ENCODE measurements at regions not wholly inside any gene's neighbourhood (a gene's known extent, or its start where the extent isn't known, plus 50 kb on each side); places are given as distances from the start of the nearest gene placed in this dataset.
A peak's percentile ranks its signal among the peaks of the same experiment; 100 is the strongest.

GRCh38 chr13:26941345-26942174 is 181.0 kb upstream of the GPR12 start:
- no peaks in the 10 kb centered on the region for H3K9me3 Mint-ChIP-seq
- ATAC-seq (peak; percentile 81), DNase-seq (no peak)
- H3K27ac Mint-ChIP-seq, result no peak overlapping the region
- H3K27me3 Mint-ChIP-seq, result no peaks in the 10 kb centered on the region
- no peaks in the 10 kb centered on the region for H3K4me1 Mint-ChIP-seq
- H3K4me3 Mint-ChIP-seq, result no peak overlapping the region

- Mint-ChIP-seq H3K4me3 (no peak overlapping the region), H3K9me3 (no peaks in the 10 kb centered on the region), H3K27me3 (peaks cover 11% of the 10 kb centered on the region), H3K4me1 (peaks cover 4% of the 10 kb centered on the region), H3K27ac (no peak overlapping the region)
- ATAC-seq (no peak), DNase-seq (no peak)
Observed at GRCh38 chr13:26934096-26934495, 173.5 kb upstream of the GPR12 start.

- H3K9me3 Mint-ChIP-seq, result no peaks in the 10 kb centered on the region
Observed at GRCh38 chr13:26932465-26932864, 171.9 kb upstream of the GPR12 start.

GRCh38 chr13:26929971-26930730 is 169.6 kb upstream of the GPR12 start:
- Mint-ChIP-seq H3K9me3 (no peaks in the 10 kb centered on the region), H3K4me3 (no peak overlapping the region), H3K27ac (peak overlapping the region in 1 of 2 donors; percentile 7), H3K27me3 (peaks cover 21% of the 10 kb centered on the region), H3K4me1 (peaks cover 4% of the 10 kb centered on the region)
- peak; percentile 74 for ATAC-seq
- peak; percentile 65 to 69 for DNase-seq

More at GRCh38 chr13:26932465-26932864, 171.9 kb upstream of the GPR12 start:
- H3K27ac Mint-ChIP-seq, result no peak overlapping the region
- no peak overlapping the region for H3K4me3 Mint-ChIP-seq
- peaks cover 11% of the 10 kb centered on the region for H3K27me3 Mint-ChIP-seq
- peaks cover 4% of the 10 kb centered on the region for H3K4me1 Mint-ChIP-seq
- ATAC-seq (no peak), DNase-seq (no peak)

GRCh38 chr13:26927511-26927910 is 166.9 kb upstream of the GPR12 start:
- peaks cover 4% of the 10 kb centered on the region for H3K4me1 Mint-ChIP-seq
- no peak for ATAC-seq
- no peak overlapping the region for H3K4me3 Mint-ChIP-seq
- H3K27ac Mint-ChIP-seq, result no peak overlapping the region
- peaks cover 43% of the 10 kb centered on the region for H3K27me3 Mint-ChIP-seq
- H3K9me3 Mint-ChIP-seq, result no peaks in the 10 kb centered on the region
- DNase-seq, result no peak

- DNase-seq, result no peak
- peaks cover 54% of the 10 kb centered on the region for H3K27me3 Mint-ChIP-seq
- H3K27ac Mint-ChIP-seq, result no peak overlapping the region
- H3K9me3 Mint-ChIP-seq, result no peaks in the 10 kb centered on the region
- peaks cover 4% of the 10 kb centered on the region for H3K4me1 Mint-ChIP-seq
- ATAC-seq, result no peak
- H3K4me3 Mint-ChIP-seq, result no peak overlapping the region
Observed at GRCh38 chr13:26926371-26926770, 165.8 kb upstream of the GPR12 start.

- DNase-seq, result no peak
- Mint-ChIP-seq H3K27me3 (peaks cover 46% of the 10 kb centered on the region), H3K4me3 (no peak overlapping the region), H3K4me1 (no peaks in the 10 kb centered on the region), H3K9me3 (no peaks in the 10 kb centered on the region), H3K27ac (no peak overlapping the region)
- no peak for ATAC-seq
Observed at GRCh38 chr13:26923824-26924605, 163.4 kb upstream of the GPR12 start.

GRCh38 chr13:26921918-26922317 is 161.3 kb upstream of the GPR12 start:
- DNase-seq (no peak), ATAC-seq (no peak)
- H3K9me3 Mint-ChIP-seq, result no peaks in the 10 kb centered on the region
- no peaks in the 10 kb centered on the region for H3K4me1 Mint-ChIP-seq
- H3K27ac Mint-ChIP-seq, result no peak overlapping the region
- peaks cover 46% of the 10 kb centered on the region for H3K27me3 Mint-ChIP-seq
- no peak overlapping the region for H3K4me3 Mint-ChIP-seq

GRCh38 chr13:26920614-26921355 is 160.2 kb upstream of the GPR12 start:
- Mint-ChIP-seq H3K4me1 (no peaks in the 10 kb centered on the region), H3K27me3 (peaks cover 39% of the 10 kb centered on the region), H3K27ac (no peak overlapping the region), H3K4me3 (no peak overlapping the region), H3K9me3 (no peaks in the 10 kb centered on the region)
- no peak for ATAC-seq
- DNase-seq, result no peak

- no peaks in the 10 kb centered on the region for H3K9me3 Mint-ChIP-seq
- H3K27me3 Mint-ChIP-seq, result peaks cover 32% of the 10 kb centered on the region
- ATAC-seq (peak; percentile 26), DNase-seq (no peak)
- peaks cover 5% of the 10 kb centered on the region for H3K4me1 Mint-ChIP-seq
- H3K4me3 Mint-ChIP-seq, result no peak overlapping the region
- no peak overlapping the region for H3K27ac Mint-ChIP-seq
Observed at GRCh38 chr13:26919732-26920131, 159.1 kb upstream of the GPR12 start.

GRCh38 chr13:26919311-26919710 is 158.7 kb upstream of the GPR12 start:
- Mint-ChIP-seq H3K9me3 (no peaks in the 10 kb centered on the region), H3K27me3 (peaks cover 29% of the 10 kb centered on the region), H3K4me1 (peaks cover 9% of the 10 kb centered on the region), H3K27ac (no peak overlapping the region), H3K4me3 (no peak overlapping the region)
- no peak for DNase-seq
- ATAC-seq, result no peak

- Mint-ChIP-seq H3K4me3 (no peak overlapping the region), H3K9me3 (no peaks in the 10 kb centered on the region), H3K27me3 (peaks cover 10% of the 10 kb centered on the region), H3K27ac (peak overlapping the region; percentile 24 to 76), H3K4me1 (peaks cover 9% of the 10 kb centered on the region)
- peak in 1 of 2 donors; percentile 39 for DNase-seq
- ATAC-seq, result peak; percentile 75
Observed at GRCh38 chr13:26914624-26915023, 154.0 kb upstream of the GPR12 start.

GRCh38 chr13:26914148-26914547 is 153.6 kb upstream of the GPR12 start:
- no peaks in the 10 kb centered on the region for H3K9me3 Mint-ChIP-seq
- H3K27ac Mint-ChIP-seq, result peak overlapping the region in 1 of 2 donors; percentile 61
- ATAC-seq, result peak; percentile 20
- no peak overlapping the region for H3K4me3 Mint-ChIP-seq
- H3K27me3 Mint-ChIP-seq, result peaks cover 14% of the 10 kb centered on the region
- peaks cover 9% of the 10 kb centered on the region for H3K4me1 Mint-ChIP-seq
- DNase-seq, result no peak

GRCh38 chr13:26910754-26911465 is 150.3 kb upstream of the GPR12 start:
- Mint-ChIP-seq H3K27ac (no peak overlapping the region), H3K4me1 (peaks cover 9% of the 10 kb centered on the region), H3K27me3 (peaks cover 30% of the 10 kb centered on the region), H3K4me3 (no peak overlapping the region), H3K9me3 (no peaks in the 10 kb centered on the region)
- no peak for DNase-seq
- no peak for ATAC-seq
